Mucosa of rectum (tissue), 2 donors: ENCODE measurements at regions not wholly inside any gene's neighbourhood (a gene's known extent, or its start where the extent isn't known, plus 50 kb on each side); places are given as distances from the start of the nearest gene placed in this dataset.

Source experiments
- H3K27ac ChIP-seq, 2 donors: one replicate each; pipeline ENCODE4 v1.7.0; 2013; ENCODE audit warnings: inconsistent platforms in 2 of 2, low read depth in 2 of 2, low read length in 2 of 2
- H3K27me3 ChIP-seq, 2 donors: one replicate each; pipeline ENCODE4 v1.7.0; 2013; ENCODE audit warnings: low read length in 2 of 2; ENCODE audit not compliant: control insufficient read depth in 2 of 2, insufficient read depth in 2 of 2
- H3K36me3 ChIP-seq, 2 donors: one replicate each; pipeline ENCODE4 v1.7.0; 2013; ENCODE audit warnings: low read length in 2 of 2; ENCODE audit not compliant: control insufficient read depth in 2 of 2, insufficient read depth in 2 of 2
- H3K4me1 ChIP-seq, 2 donors: one replicate each; pipeline ENCODE4 v1.7.0; 2013; ENCODE audit warnings: low read length in 2 of 2, mild to moderate bottlenecking in 1 of 2; ENCODE audit not compliant: control insufficient read depth in 2 of 2, insufficient read depth in 2 of 2
- H3K4me3 ChIP-seq, 2 donors: one replicate each; pipeline ENCODE4 v1.7.0; 2013; ENCODE audit warnings: low read length in 2 of 2
- H3K9ac ChIP-seq, 2 donors: one replicate each; pipeline ENCODE4 v1.7.0; 2013; ENCODE audit warnings: low read length in 2 of 2, low read depth in 1 of 2, mild to moderate bottlenecking in 1 of 2
- H3K9me3 ChIP-seq, 2 donors: one replicate each; pipeline ENCODE4 v1.7.0; 2013; ENCODE audit warnings: low read length in 2 of 2; ENCODE audit not compliant: control insufficient read depth in 2 of 2
- donor health status: healthy.
- donor health status: Normal muscosa, but diverticular disease.

DNA sequence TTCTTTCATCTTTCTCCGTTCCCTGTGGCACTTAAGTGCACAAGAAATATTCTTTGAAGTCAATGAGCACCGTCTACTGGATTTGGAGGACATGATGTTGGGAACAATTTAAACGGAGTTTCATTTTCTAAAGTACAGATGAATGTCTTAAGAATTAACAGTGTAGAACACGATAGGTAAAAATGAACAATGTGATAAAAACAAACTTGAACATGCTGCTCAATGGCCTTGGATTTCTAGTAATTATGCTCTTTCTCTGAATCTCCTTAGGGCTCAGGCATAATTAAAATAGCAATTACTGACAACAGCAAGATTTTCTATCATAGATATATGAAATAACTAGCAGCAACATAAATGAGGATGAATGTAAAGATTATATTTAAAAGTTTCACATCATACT is 142.2 kb upstream of the CDH6 start:
- no peak overlapping the region for H3K27ac ChIP-seq

DNA sequence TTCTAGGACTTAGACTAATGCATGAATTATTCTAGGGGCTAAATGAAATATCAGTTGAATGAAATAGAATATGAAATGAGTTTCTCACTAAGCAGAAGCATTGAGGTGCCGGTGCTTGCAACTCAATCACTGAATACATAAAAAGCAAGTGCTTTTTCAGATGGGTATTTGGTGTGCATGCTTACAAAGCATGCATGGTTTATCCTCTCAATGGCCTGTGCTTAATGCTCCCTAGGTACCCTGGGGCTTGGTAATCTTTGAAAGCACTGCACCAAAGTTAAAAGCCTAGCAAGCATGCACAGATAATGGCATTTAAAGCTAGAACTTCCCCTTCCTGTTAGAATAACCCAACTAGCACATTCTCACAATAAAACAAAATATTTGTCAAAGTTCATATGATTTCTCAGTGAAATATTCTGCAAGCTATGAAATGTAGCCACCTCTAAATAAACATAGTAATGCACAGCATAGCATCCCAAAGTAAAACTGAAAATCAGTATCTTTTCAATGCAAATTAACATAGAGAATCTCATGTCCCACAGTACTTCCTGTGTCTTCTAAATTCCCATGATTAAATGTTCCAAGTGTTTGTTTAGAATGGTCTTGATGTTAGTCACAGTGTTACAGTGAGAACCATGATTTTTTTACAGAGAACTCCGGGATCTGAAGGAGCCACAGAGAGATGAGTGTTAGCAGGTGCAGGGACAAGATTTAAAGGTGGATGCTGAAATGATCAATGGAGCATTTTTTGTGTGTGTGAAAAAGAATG is 143.4 kb upstream of the CDH6 start:
- H3K9ac ChIP-seq, result no peak overlapping the region
- H3K27me3 ChIP-seq, result no peaks in the 10 kb centered on the region
- H3K4me3 ChIP-seq, result no peak overlapping the region
- no peaks in the 10 kb centered on the region for H3K9me3 ChIP-seq
- no peaks in the 10 kb centered on the region for H3K36me3 ChIP-seq
- peaks cover 0 to 11% of the 10 kb centered on the region in 2 donors for H3K4me1 ChIP-seq
- no peak overlapping the region for H3K27ac ChIP-seq

More for the DNA sequence above, 142.2 kb upstream of the CDH6 start:
- Histone ChIP-seq H3K9me3 (no peaks in the 10 kb centered on the region), H3K4me1 (peaks cover 0 to 11% of the 10 kb centered on the region in 2 donors), H3K9ac (no peak overlapping the region), H3K27me3 (no peaks in the 10 kb centered on the region), H3K36me3 (no peaks in the 10 kb centered on the region), H3K4me3 (no peak overlapping the region)

DNA sequence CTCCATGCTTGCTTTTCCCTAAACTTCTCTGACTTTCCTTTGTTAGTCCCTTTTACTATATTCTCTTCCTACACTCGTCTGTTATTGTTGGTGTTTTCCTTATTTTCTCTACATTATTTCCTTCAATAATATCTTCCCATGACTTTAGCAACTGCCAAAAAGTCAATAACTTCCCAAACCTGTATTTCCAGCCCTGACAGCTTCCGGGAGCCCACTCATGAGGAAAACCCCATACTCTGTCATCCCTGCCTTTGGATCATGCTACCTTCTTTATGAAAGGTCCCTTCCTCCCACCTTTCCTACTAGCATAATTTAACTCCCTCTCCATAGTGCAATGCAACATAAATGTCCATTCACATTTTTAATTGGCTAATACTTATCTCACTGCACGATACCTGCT is 144.0 kb upstream of the CDH6 start:
- Histone ChIP-seq H3K27me3 (no peaks in the 10 kb centered on the region), H3K27ac (no peak overlapping the region), H3K4me1 (peaks cover 0 to 11% of the 10 kb centered on the region in 2 donors), H3K9ac (no peak overlapping the region), H3K36me3 (no peaks in the 10 kb centered on the region), H3K4me3 (no peak overlapping the region), H3K9me3 (no peaks in the 10 kb centered on the region)

DNA sequence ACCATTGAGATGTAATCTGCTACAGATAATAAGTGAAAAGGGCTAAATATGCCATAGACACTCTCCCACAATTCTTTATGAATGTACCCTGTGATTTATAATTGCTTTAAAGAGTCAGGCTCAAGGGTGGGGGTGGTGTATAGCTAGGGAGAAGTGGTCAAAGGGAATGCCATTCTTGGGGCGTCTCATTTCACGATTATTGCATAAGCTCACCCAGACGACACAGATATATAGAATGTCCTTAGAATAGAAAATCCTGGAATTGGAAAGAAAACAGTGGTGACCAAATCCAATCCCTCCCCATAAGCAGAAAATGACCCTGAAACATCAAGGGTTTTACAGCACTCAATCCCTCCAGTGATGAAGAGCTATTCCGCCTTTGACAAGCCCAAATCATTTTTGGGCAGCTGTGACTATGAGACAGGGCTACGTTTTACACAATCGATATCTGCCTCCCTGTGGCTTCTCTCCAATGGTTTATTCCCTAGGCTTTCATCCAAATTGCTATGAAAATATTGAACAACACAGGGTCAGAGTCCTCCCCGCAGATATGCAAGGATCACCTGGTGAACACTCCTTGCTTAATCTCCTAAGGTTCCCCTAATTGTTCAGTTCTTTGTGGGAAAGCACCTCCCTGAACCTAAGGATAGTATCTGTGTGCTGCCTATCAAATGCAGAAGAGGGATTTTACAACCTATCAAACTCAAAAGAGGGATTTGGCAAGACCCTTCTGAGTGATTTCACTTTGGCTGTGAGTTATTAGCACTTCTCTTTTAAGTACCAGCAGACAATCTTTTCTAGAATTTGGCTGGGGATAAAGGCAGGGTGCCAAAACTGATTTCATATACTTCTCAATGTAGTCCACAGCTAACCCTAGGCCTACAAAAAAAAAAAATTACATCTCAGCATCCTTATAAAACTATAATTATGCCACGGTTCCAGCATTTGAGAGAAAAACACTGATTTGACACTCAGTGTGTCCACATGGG is 144.9 kb upstream of the CDH6 start:
- no peak overlapping the region for H3K27ac ChIP-seq
- H3K4me3 ChIP-seq, result peak overlapping the region in 1 of 2 donors; percentile 32
- H3K4me1 ChIP-seq, result peaks cover 0 to 11% of the 10 kb centered on the region in 2 donors
- H3K36me3 ChIP-seq, result no peaks in the 10 kb centered on the region
- no peaks in the 10 kb centered on the region for H3K9me3 ChIP-seq
- H3K9ac ChIP-seq, result no peak overlapping the region
- no peaks in the 10 kb centered on the region for H3K27me3 ChIP-seq

DNA sequence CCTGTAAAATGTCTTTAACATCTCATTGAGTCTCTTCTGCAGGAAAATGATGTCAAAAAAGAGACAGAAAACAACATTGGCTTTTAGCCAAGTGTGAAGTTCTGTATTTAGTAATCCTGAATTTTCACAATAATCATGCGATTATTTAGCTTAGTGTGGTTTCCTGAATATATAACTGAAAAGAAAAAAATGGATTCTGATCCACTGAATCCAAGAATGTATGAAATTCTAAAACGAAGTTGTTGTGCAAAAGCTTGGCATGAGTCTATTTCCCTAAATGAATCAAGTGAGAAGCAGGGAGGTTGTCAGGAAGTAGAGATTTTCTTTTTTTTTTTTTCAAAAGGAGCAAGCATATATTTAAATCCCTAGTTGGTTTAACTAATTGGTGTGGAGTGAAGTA is 145.9 kb upstream of the CDH6 start:
- Histone ChIP-seq H3K4me1 (peaks cover 0 to 11% of the 10 kb centered on the region in 2 donors), H3K36me3 (no peaks in the 10 kb centered on the region), H3K4me3 (no peak overlapping the region), H3K27me3 (no peaks in the 10 kb centered on the region), H3K27ac (no peak overlapping the region), H3K9me3 (no peaks in the 10 kb centered on the region), H3K9ac (no peak overlapping the region)

DNA sequence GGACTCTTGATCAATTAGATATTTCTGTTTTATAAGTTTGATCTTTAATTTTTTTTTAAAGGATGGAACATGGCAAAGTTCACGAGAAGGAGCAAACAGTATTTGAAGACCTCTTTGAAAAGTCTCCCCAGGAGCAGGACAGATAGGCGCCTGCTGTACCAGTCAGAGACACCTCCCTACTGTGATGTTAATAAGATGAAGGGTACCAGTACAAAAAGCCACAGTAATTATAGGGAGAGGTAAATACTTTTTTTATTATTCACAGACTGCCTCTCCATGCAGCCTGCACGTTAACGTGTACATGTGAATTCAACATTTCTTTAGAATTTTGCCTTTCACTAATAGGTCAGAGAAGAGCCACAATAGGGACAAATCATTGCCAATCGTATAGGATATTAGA is 146.5 kb upstream of the CDH6 start:
- no peak overlapping the region for H3K27ac ChIP-seq
- H3K36me3 ChIP-seq, result no peaks in the 10 kb centered on the region
- peaks cover 0 to 11% of the 10 kb centered on the region in 2 donors for H3K4me1 ChIP-seq
- no peaks in the 10 kb centered on the region for H3K9me3 ChIP-seq
- H3K4me3 ChIP-seq, result no peak overlapping the region
- no peak overlapping the region for H3K9ac ChIP-seq
- H3K27me3 ChIP-seq, result no peaks in the 10 kb centered on the region

DNA sequence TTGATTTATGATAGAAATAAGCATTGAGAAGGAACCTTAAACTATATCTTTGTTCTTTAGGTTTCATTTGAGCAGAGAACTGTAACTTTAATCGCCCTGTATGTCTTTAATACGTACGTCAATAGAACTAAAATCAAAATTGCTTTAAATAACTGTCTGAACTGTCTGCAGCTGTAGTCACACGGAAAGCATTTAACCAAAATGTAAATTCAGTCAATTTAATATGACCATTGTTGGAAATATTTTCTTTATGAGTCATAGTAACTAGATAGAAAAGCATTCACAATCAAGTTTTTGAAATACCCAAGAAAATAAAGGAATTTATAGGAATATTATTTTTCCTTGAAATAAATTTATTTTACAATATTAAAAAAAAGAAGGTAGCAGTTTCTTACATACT is 157.1 kb upstream of the CDH6 start:
- no peaks in the 10 kb centered on the region for H3K9me3 ChIP-seq
- H3K4me3 ChIP-seq, result no peak overlapping the region
- H3K36me3 ChIP-seq, result no peaks in the 10 kb centered on the region
- H3K9ac ChIP-seq, result no peak overlapping the region
- H3K27me3 ChIP-seq, result no peaks in the 10 kb centered on the region
- H3K4me1 ChIP-seq, result no peaks in the 10 kb centered on the region
- no peak overlapping the region for H3K27ac ChIP-seq

DNA sequence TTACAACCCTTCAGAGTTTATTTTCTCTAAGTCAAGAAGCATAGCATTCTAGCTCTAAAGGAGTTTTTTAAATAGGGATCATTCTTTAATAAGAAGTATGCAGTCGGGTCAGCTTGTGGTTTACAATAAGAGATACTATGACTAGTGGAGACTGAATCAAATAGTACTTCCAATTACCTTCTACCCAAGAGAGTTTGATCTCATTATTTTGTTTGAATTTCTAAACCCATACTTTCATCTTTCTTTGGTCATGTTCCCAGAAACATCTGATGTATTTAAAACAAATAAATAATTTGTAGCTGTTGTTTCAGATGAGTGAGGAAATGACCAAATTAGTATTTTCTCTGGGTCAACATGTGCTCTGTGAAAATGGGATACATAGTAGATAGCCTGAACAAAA is 160.2 kb upstream of the CDH6 start:
- Histone ChIP-seq H3K4me3 (no peak overlapping the region), H3K36me3 (no peaks in the 10 kb centered on the region), H3K27me3 (no peaks in the 10 kb centered on the region), H3K9me3 (no peaks in the 10 kb centered on the region), H3K9ac (no peak overlapping the region), H3K4me1 (peaks cover 0 to under 1% of the 10 kb centered on the region in 2 donors), H3K27ac (no peak overlapping the region)

DNA sequence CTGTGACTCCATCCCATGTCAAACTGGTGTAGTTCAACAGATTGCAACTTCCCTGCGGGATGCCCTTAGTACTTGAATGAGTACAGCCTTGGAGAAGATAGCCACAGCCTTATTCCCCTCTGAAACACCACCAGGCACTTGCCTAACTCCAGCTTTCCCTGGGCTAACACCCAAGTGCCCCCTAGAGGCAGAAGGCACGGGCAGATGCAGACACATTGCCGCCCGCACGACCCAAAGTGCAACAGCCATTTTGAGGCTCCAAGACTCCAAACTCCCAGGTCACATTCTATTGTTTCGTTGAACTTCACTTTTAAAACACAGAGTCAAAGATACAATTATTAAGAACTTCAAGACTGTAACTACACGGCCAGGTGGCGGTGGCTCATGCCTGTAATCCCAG is 163.6 kb upstream of the CDH6 start:
- Histone ChIP-seq H3K27ac (no peak overlapping the region), H3K4me3 (no peak overlapping the region), H3K36me3 (no peaks in the 10 kb centered on the region), H3K9ac (no peak overlapping the region), H3K9me3 (no peaks in the 10 kb centered on the region), H3K4me1 (peaks cover 0 to 10% of the 10 kb centered on the region in 2 donors), H3K27me3 (no peaks in the 10 kb centered on the region)

DNA sequence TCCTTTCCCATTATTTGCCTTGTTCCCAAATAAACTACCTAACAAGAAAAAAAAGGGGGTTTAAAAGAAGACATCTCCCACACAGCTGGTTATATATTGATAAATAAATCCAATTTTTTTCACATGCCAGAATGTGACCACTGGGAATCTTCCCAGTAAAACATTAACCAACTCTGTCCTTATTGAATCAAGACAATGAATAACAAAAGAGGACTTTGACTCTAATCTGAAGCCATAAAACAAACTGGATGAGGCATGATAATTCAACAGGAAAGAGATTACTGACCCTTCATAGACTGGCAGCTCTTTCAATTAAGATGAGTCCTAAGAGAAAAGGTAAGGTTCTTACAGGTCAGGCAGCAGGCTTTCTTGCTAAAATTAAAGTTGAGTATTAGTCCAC is 165.8 kb upstream of the CDH6 start:
- no peaks in the 10 kb centered on the region for H3K36me3 ChIP-seq
- no peaks in the 10 kb centered on the region for H3K27me3 ChIP-seq
- no peak overlapping the region for H3K4me3 ChIP-seq
- no peaks in the 10 kb centered on the region for H3K9me3 ChIP-seq
- no peak overlapping the region for H3K27ac ChIP-seq
- H3K4me1 ChIP-seq, result peaks cover 0 to 10% of the 10 kb centered on the region in 2 donors
- no peak overlapping the region for H3K9ac ChIP-seq
